GM12891 (cell line): ENCODE measurements at regions not wholly inside any gene's neighbourhood (a gene's known extent, or its start where the extent isn't known, plus 50 kb on each side); places are given as distances from the start of the nearest gene placed in this dataset.

Experiments used
- POLR2A ChIP-seq: IDR thresholded peaks from 2 replicates; pipeline ENCODE4 v1.6.1; 2011; ENCODE audit warnings: low read depth, low read length, control low read depth
- SPI1 ChIP-seq: IDR thresholded peaks from 2 replicates; pipeline ENCODE4 v1.6.1; 2011; ENCODE audit warnings: low read depth, low read length, control low read depth

DNA sequence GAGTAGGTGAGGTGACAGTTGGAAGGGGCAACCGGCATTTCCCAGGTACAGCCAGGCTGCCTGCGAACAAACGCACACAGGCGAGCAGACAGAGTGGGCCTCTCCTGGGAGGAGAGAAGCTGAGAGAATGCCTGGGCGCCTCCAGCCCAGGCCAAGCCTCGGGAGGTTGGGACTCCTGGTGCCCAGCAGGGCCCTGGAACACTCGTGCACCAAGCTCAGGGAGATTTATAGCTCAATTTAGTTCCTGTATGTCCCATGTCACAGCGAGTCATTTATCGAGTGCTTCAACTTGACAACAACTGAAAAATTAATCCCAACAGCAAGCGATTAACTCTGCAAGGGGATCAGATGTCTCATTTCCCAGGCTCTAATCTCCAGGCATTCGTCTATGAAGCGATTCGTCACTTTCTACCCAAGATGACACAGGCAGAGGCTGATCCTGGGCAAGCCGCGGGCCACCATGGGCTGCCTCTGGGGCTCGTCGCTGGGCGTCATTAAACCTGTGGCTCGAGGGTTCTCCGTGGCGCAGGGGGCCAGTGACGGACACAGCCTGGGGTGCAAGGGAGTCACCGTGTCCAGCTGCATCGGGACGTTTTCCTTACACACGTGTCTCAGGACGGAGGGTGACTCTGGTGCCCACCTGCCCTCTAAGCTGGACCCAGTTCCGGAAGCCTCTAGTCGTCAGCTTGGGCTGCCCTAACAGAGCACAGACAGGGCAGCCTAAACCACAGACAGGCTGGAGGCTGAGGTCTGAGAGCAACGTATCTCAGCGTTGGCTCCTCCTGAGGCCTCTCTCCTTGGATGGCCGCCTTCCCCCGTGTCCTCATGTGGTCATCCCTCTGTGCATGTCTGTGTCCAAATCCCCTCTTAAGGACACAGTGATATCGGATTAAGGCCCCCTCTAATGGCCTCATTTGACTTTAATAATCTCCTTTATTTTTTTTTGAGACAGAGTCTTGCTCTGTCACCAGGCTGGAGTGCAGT lies 154.1 kb downstream of the CTTN start:
- TF ChIP-seq POLR2A (no peak), SPI1 (no peak)
